Liver (tissue), 8 donors: ENCODE measurements at regions not wholly inside any gene's neighbourhood (a gene's known extent, or its start where the extent isn't known, plus 50 kb on each side); places are given as distances from the start of the nearest gene placed in this dataset.

Source experiments
- DNase-seq: peaks from one replicate; pipeline ENCODE4 v3.0.0-alpha.2; 2017; ENCODE audit warnings: low spot score
- H3K27ac ChIP-seq, 2 donors: one replicate each; pipeline ENCODE4 v1.7.0; 2013; ENCODE audit warnings: inconsistent platforms in 2 of 2, low read length in 2 of 2, control low read depth in 1 of 2, low read depth in 1 of 2, mild to moderate bottlenecking in 1 of 2
- H3K27me3 ChIP-seq, 4 donors: one replicate each; pipeline versions ENCODE4 v1.6.1 to v1.7.0; 2013; ENCODE audit warnings: low read length in 3 of 4, inconsistent platforms in 1 of 4, mild to moderate bottlenecking in 1 of 4, moderate library complexity in 1 of 4; ENCODE audit not compliant: control insufficient read depth in 4 of 4, insufficient read depth in 4 of 4
- H3K36me3 ChIP-seq, 4 donors: one replicate each; pipeline versions ENCODE4 v1.6.1 to v1.7.0; 2013; ENCODE audit warnings: low read length in 3 of 4, mild to moderate bottlenecking in 3 of 4, low read depth in 1 of 4, moderate library complexity in 1 of 4; ENCODE audit not compliant: control insufficient read depth in 4 of 4, insufficient read depth in 3 of 4
- H3K4me1 ChIP-seq, 4 donors: one replicate each; pipeline versions ENCODE4 v1.6.1 to v1.7.0; 2013; ENCODE audit warnings: low read length in 3 of 4, mild to moderate bottlenecking in 3 of 4, moderate library complexity in 1 of 4; ENCODE audit not compliant: control insufficient read depth in 4 of 4, insufficient read depth in 4 of 4
- H3K4me3 ChIP-seq, 3 donors: one replicate each; pipeline versions ENCODE4 v1.6.1 to v1.7.0; 2013; ENCODE audit warnings: low read length in 3 of 3, control low read depth in 1 of 3, low read depth in 1 of 3, mild to moderate bottlenecking in 1 of 3
- H3K9ac ChIP-seq, 2 donors: one replicate each; pipeline ENCODE4 v1.7.0; 2013; ENCODE audit warnings: low read length in 2 of 2, mild to moderate bottlenecking in 2 of 2, moderate library complexity in 2 of 2, control low read depth in 1 of 2, low read depth in 1 of 2
- H3K9me3 ChIP-seq, 4 donors: one replicate each; pipeline versions ENCODE4 v1.6.1 to v1.7.0; 2013; ENCODE audit warnings: low read length in 3 of 4; ENCODE audit not compliant: control insufficient read depth in 4 of 4
- CTCF ChIP-seq: fragments of 150-350 bp; IDR thresholded peaks from 2 replicates; pipeline ENCODE4 v1.5.1; 2017; ENCODE audit warnings: improper control_type of control experiment, low read depth, low read length; ENCODE audit not compliant: missing input control
- EGR1 ChIP-seq, 2 donors: IDR thresholded peaks; 2 replicates each; pipeline ENCODE4 v1.6.1; 2016 to 2018; ENCODE audit warnings: antibody characterized with exemption in 2 of 2, low read depth in 2 of 2
- FOXA1 ChIP-seq: IDR thresholded peaks from 2 replicates; pipeline ENCODE4 v1.6.1; 2016; ENCODE audit warnings: antibody characterized with exemption
- FOXA2 ChIP-seq: IDR thresholded peaks from 2 replicates; pipeline ENCODE4 v1.6.1; 2016; ENCODE audit warnings: antibody characterized with exemption
- HNF4A ChIP-seq, 2 donors: conservative IDR thresholded peaks; 2 replicates each; pipeline ENCODE4 v1.6.1; 2016; ENCODE audit warnings: antibody characterized with exemption in 2 of 2, mild to moderate bottlenecking in 2 of 2
- HNF4G ChIP-seq: IDR thresholded peaks from 2 replicates; pipeline ENCODE4 v1.6.1; 2016; ENCODE audit warnings: antibody characterized with exemption
- JUND ChIP-seq, 2 donors: IDR thresholded peaks; 2 replicates each; pipeline ENCODE4 v1.6.1; 2016; ENCODE audit warnings: antibody characterized with exemption in 2 of 2
- RAD21 ChIP-seq, 2 donors: IDR thresholded peaks; 2 replicates each; pipeline ENCODE4 v1.6.1; 2016; ENCODE audit warnings: antibody characterized with exemption in 2 of 2, mild to moderate bottlenecking in 2 of 2
- REST ChIP-seq: IDR thresholded peaks from 2 replicates; pipeline ENCODE4 v1.6.1; 2016; ENCODE audit warnings: antibody characterized with exemption, mild to moderate bottlenecking
- RXRA ChIP-seq, 2 donors: IDR thresholded peaks; 2 replicates each; pipeline ENCODE4 v1.6.1; 2017 to 2018; ENCODE audit warnings: antibody characterized with exemption in 2 of 2, mild to moderate bottlenecking in 1 of 2
- SP1 ChIP-seq: IDR thresholded peaks from 2 replicates; pipeline ENCODE4 v1.6.1; 2018; ENCODE audit warnings: antibody characterized with exemption, mild to moderate bottlenecking
- TAF1 ChIP-seq: conservative IDR thresholded peaks from 2 replicates; pipeline ENCODE4 v1.6.1; 2016; ENCODE audit warnings: antibody characterized with exemption, mild to moderate bottlenecking
- ZBTB33 ChIP-seq: IDR thresholded peaks from 2 replicates; pipeline ENCODE4 v1.6.1; 2016; ENCODE audit warnings: antibody characterized with exemption
- WGBS: extraction: QIAGEN DNeasy Blood & Tissue Kit; methylation state at CpG from one replicate; pipeline ENCODE4 v1.1.7; 2013; 5-methylcytosine and 5-hydroxymethylcytosine counted together
- donor health status: healthy.
- donor health status: healthy.
- donor health status: healthy.
- donor health status: healthy.
- donor health status: healthy.

GRCh38 chr16:8374586-8375231 is 215.6 kb downstream of the TMEM114 start:
- DNase-seq = no peak
- H3K27ac ChIP-seq = no peak overlapping the region
- no peak overlapping the region for H3K9ac ChIP-seq
- no peak overlapping the region for H3K4me3 ChIP-seq
- H3K27me3 ChIP-seq = peaks cover 0 to 3% (median 0%) of the 10 kb centered on the region in 4 donors
- H3K4me1 ChIP-seq = no peaks in the 10 kb centered on the region
- 73% methylated on average over 8 of the region's 8 CpGs for WGBS
- H3K36me3 ChIP-seq = no peaks in the 10 kb centered on the region
- H3K9me3 ChIP-seq = peaks cover 0 to 1% (median 0%) of the 10 kb centered on the region in 4 donors
- TF ChIP-seq EGR1 (IDR thresholded peaks at IDR 0.05; ENCODE audit: low read depth in 2 of 2) = no peak
- TF ChIP-seq FOXA1 = no peak
- TF ChIP-seq HNF4G = no peak

GRCh38 chr16:8373676-8374431 is 216.5 kb downstream of the TMEM114 start:
- Histone ChIP-seq H3K36me3 (no peaks in the 10 kb centered on the region), H3K4me1 (no peaks in the 10 kb centered on the region), H3K9ac (no peak overlapping the region), H3K9me3 (peaks cover 0 to 1% (median 0%) of the 10 kb centered on the region in 4 donors), H3K27me3 (no peaks in the 10 kb centered on the region), H3K27ac (no peak overlapping the region), H3K4me3 (no peak overlapping the region)
- 66% methylated on average over 6 of the region's 6 CpGs for WGBS
- no peak for TF ChIP-seq REST
- TF ChIP-seq SP1 = no peak
- TF ChIP-seq JUND (IDR thresholded peaks at IDR 0.05) = no peak
- no peak for TF ChIP-seq FOXA1
- TF ChIP-seq TAF1 = no peak
- TF ChIP-seq RXRA (IDR thresholded peaks at IDR 0.05) = no peak
- no peak for TF ChIP-seq RAD21 (IDR thresholded peaks at IDR 0.05)
- no peak for TF ChIP-seq HNF4G
- no peak for TF ChIP-seq HNF4A (conservative IDR thresholded peaks at IDR 0.05)
- no peak for TF ChIP-seq ZBTB33
- TF ChIP-seq CTCF = no peak
- no peak for TF ChIP-seq EGR1 (IDR thresholded peaks at IDR 0.05; ENCODE audit: low read depth in 2 of 2)
- TF ChIP-seq FOXA2 = no peak
- DNase-seq = no peak
